ENCODE measurements at regions not wholly inside any gene's neighbourhood (a gene's known extent, or its start where the extent isn't known, plus 50 kb on each side); places are given as distances from the start of the nearest gene placed in this dataset.

DNA sequence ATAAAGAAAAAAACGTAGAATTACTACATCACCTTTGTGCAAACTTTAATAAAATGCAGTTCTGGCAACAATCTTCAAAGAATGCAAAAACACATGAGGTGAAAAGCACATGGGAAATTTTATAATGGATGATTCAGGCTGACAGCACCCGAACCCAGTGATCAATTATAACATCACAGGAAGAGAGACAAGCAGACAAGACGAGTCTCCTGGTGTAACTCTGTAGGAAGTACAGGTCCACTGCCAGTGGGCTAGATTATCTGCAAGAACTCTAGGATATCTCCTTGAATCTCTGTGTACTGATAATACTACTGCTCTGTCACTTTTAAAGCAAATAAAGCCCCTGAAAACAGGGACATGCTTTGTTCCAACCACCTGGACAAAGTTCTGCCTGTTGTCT lies 58.9 kb upstream of the NXF3 start:
- TF ChIP-seq, protein P1, sequence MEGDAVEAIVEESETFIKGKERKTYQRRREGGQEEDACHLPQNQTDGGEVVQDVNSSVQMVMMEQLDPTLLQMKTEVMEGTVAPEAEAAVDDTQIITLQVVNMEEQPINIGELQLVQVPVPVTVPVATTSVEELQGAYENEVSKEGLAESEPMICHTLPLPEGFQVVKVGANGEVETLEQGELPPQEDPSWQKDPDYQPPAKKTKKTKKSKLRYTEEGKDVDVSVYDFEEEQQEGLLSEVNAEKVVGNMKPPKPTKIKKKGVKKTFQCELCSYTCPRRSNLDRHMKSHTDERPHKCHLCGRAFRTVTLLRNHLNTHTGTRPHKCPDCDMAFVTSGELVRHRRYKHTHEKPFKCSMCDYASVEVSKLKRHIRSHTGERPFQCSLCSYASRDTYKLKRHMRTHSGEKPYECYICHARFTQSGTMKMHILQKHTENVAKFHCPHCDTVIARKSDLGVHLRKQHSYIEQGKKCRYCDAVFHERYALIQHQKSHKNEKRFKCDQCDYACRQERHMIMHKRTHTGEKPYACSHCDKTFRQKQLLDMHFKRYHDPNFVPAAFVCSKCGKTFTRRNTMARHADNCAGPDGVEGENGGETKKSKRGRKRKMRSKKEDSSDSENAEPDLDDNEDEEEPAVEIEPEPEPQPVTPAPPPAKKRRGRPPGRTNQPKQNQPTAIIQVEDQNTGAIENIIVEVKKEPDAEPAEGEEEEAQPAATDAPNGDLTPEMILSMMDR (IDR thresholded peaks at IDR 0.05), result no peak
- no peak for TF ChIP-seq POLR2A (IDR thresholded peaks at IDR 0.05)
